MM.1S (cell line): ENCODE measurements at regions not wholly inside any gene's neighbourhood (a gene's known extent, or its start where the extent isn't known, plus 50 kb on each side); places are given as distances from the start of the nearest gene placed in this dataset.
"Not testable (repeated sequence)": the region's sequence is repeated elsewhere in the genome, so short reads cannot be mapped to it uniquely, and the experiment has no call there.

Experiments
- DNase-seq: peaks from one replicate; pipeline ENCODE4 v3.0.0-alpha.2; 2015
- H2AFZ ChIP-seq: fragments of 300-600 bp; sonication (generic); 2 replicates; pipeline ENCODE4 v1.6.0; 2016; ENCODE audit warnings: antibody characterized with exemption, low read length
- H3F3A ChIP-seq: fragments of 300-600 bp; sonication (generic); 2 replicates; pipeline ENCODE4 v1.6.1; 2016; ENCODE audit warnings: mild to moderate bottlenecking, antibody characterized with exemption, low read length, moderate library complexity, mixed read lengths; ENCODE audit not compliant: insufficient read depth
- H3K27ac ChIP-seq: fragments of 300-600 bp; sonication (generic); 2 replicates; pipeline ENCODE4 v1.5.1; 2016; ENCODE audit warnings: mild to moderate bottlenecking, low read length
- H3K27me3 ChIP-seq: fragments of 300-600 bp; sonication (generic); replicated peaks from 2 replicates; pipeline ENCODE4 v1.6.0; 2016; ENCODE audit warnings: low read length; ENCODE audit not compliant: insufficient read depth
- H3K36me3 ChIP-seq: fragments of 300-600 bp; sonication (generic); replicated peaks from 2 replicates; pipeline ENCODE4 v1.6.1; 2016; ENCODE audit warnings: mild to moderate bottlenecking, low read length, mixed read lengths; ENCODE audit not compliant: insufficient read depth
- H3K4me1 ChIP-seq: fragments of 300-600 bp; sonication (generic); 2 replicates; pipeline ENCODE4 v1.6.1; 2016; ENCODE audit warnings: low read length, mixed read lengths
- H3K4me2 ChIP-seq: fragments of 300-600 bp; sonication (generic); 2 replicates; pipeline ENCODE4 v1.6.0; 2016; ENCODE audit warnings: low read depth, low read length
- H3K4me3 ChIP-seq: fragments of 300-600 bp; sonication (generic); 2 replicates; pipeline ENCODE4 v1.5.1; 2016; ENCODE audit warnings: low read length, mixed read lengths
- H3K79me2 ChIP-seq: fragments of 300-600 bp; sonication (generic); 2 replicates; pipeline ENCODE4 v1.6.1; 2016; ENCODE audit warnings: mixed run types, low read length, mixed read lengths
- H3K9ac ChIP-seq: fragments of 300-600 bp; sonication (generic); 2 replicates; pipeline ENCODE4 v1.6.1; 2016; ENCODE audit warnings: low read length, mixed read lengths
- H3K9me2 ChIP-seq: fragments of 300-600 bp; sonication (generic); replicated peaks from 2 replicates; pipeline ENCODE4 v1.6.1; 2016; ENCODE audit warnings: mild to moderate bottlenecking, low read length, mixed read lengths; ENCODE audit not compliant: insufficient read depth
- H3K9me3 ChIP-seq: fragments of 300-600 bp; sonication (generic); replicated peaks from 2 replicates; pipeline ENCODE4 v1.6.1; 2016; ENCODE audit warnings: mild to moderate bottlenecking, low read length, mixed read lengths; ENCODE audit not compliant: insufficient read depth
- H4K20me1 ChIP-seq: fragments of 300-600 bp; sonication (generic); 2 replicates; pipeline ENCODE4 v1.6.1; 2016; ENCODE audit warnings: mild to moderate bottlenecking, low read length, moderate library complexity, mixed read lengths; ENCODE audit not compliant: insufficient read depth
- EZH2 ChIP-seq: fragments of 300-600 bp; sonication (generic); optimal IDR thresholded peaks from 2 replicates; pipeline ENCODE3; 2017; ENCODE audit warnings: low read depth, mild to moderate bottlenecking, antibody characterized with exemption, low read length, mixed read lengths
- EZH2phosphoT487 ChIP-seq: fragments of 300-600 bp; sonication (generic); IDR thresholded peaks from 2 replicates; pipeline ENCODE4 v1.6.1; 2018; ENCODE audit warnings: antibody characterized with exemption, low read length
- TF ChIP-seq, protein P1 (sequence below): fragments of 300-600 bp; sonication (generic); IDR thresholded peaks from 2 replicates; pipeline ENCODE4 v1.5.1; 2016; ENCODE audit warnings: antibody characterized with exemption, low read length, mixed read lengths

DNA sequence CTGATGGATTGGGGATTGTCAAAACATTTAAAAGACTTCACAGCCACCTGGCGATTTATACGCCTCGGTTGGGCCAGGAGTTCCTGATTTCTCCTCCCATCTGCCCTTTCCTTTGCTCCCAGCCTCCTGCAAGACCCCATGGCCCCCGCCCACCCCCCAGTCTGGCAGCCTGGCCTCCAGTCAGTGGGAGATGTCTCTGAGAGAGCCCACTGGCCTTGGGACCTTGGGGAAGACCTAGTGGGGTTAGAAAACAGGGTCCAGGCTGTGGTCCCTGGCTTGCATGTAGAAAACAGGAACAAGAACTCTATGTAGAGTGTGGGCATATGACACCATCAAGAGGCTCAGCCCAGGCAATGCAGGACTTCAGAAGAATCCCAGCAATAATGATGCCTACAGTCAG is 209.4 kb upstream of the C16orf82 start:
- Histone ChIP-seq H3K27me3 (no peaks in the 10 kb centered on the region), H3K4me1 (no peaks in the 10 kb centered on the region), H3K27ac (no peak overlapping the region), H3K9me3 (no peaks in the 10 kb centered on the region), H3K79me2 (no peaks in the 10 kb centered on the region), H2AFZ (no peak overlapping the region), H3K9me2 (no peaks in the 10 kb centered on the region), H3K9ac (no peak overlapping the region), H3K36me3 (no peaks in the 10 kb centered on the region), H3K4me3 (no peak overlapping the region), H3F3A (no peaks in the 10 kb centered on the region), H3K4me2 (no peak overlapping the region), H4K20me1 (no peaks in the 10 kb centered on the region)
- no peak for DNase-seq
- TF ChIP-seq, protein P1, sequence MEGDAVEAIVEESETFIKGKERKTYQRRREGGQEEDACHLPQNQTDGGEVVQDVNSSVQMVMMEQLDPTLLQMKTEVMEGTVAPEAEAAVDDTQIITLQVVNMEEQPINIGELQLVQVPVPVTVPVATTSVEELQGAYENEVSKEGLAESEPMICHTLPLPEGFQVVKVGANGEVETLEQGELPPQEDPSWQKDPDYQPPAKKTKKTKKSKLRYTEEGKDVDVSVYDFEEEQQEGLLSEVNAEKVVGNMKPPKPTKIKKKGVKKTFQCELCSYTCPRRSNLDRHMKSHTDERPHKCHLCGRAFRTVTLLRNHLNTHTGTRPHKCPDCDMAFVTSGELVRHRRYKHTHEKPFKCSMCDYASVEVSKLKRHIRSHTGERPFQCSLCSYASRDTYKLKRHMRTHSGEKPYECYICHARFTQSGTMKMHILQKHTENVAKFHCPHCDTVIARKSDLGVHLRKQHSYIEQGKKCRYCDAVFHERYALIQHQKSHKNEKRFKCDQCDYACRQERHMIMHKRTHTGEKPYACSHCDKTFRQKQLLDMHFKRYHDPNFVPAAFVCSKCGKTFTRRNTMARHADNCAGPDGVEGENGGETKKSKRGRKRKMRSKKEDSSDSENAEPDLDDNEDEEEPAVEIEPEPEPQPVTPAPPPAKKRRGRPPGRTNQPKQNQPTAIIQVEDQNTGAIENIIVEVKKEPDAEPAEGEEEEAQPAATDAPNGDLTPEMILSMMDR = no peak
- no peak for TF ChIP-seq EZH2phosphoT487
- no peak for TF ChIP-seq EZH2

GRCh38 chr16:26860506-26860905 is 206.2 kb upstream of the C16orf82 start:
- H2AFZ ChIP-seq = no peak overlapping the region
- H4K20me1 ChIP-seq = no peaks in the 10 kb centered on the region
- H3K27me3 ChIP-seq = no peaks in the 10 kb centered on the region
- no peaks in the 10 kb centered on the region for H3K9me2 ChIP-seq
- H3K9ac ChIP-seq = no peak overlapping the region
- no peak overlapping the region for H3K27ac ChIP-seq
- no peaks in the 10 kb centered on the region for H3K36me3 ChIP-seq
- H3K79me2 ChIP-seq = no peaks in the 10 kb centered on the region
- no peaks in the 10 kb centered on the region for H3K9me3 ChIP-seq
- H3K4me1 ChIP-seq = no peaks in the 10 kb centered on the region
- TF ChIP-seq EZH2 (no peak), EZH2phosphoT487 (no peak)
- TF ChIP-seq, protein P1 = no peak
- no peaks in the 10 kb centered on the region for H3F3A ChIP-seq
- no peak for DNase-seq
- H3K4me3 ChIP-seq = no peak overlapping the region
- H3K4me2 ChIP-seq = no peak overlapping the region

DNA sequence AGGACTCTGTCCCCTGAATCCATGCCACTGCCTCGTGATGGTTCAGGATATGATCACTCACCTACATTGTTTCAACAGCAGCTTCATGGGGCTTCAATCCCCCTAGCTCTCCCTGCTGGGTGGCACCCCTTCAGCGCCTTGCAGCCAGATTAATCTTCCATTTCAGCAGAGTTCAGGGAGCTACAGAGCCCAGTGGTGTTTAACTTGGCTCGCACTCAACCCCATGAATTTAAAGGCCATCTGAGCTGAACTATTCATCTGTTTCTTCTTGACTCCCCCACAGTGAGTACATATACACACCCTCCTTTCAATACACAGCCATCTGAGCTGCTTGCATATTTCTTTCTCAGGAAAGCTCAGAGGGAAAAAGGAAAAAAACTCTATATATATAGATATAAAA is 202.8 kb upstream of the C16orf82 start:
- no peak for DNase-seq
- no peaks in the 10 kb centered on the region for H3K9me2 ChIP-seq
- H3K9ac ChIP-seq = no peak overlapping the region
- no peaks in the 10 kb centered on the region for H4K20me1 ChIP-seq
- H3K9me3 ChIP-seq = no peaks in the 10 kb centered on the region
- H3K27me3 ChIP-seq = no peaks in the 10 kb centered on the region
- H3K79me2 ChIP-seq = no peaks in the 10 kb centered on the region
- no peak overlapping the region for H3K27ac ChIP-seq
- TF ChIP-seq, protein P1 = no peak
- TF ChIP-seq EZH2 = no peak
- no peak for TF ChIP-seq EZH2phosphoT487
- H2AFZ ChIP-seq = no peak overlapping the region
- no peaks in the 10 kb centered on the region for H3K4me1 ChIP-seq
- no peaks in the 10 kb centered on the region for H3K36me3 ChIP-seq
- no peak overlapping the region for H3K4me2 ChIP-seq
- no peak overlapping the region for H3K4me3 ChIP-seq
- H3F3A ChIP-seq = no peaks in the 10 kb centered on the region

DNA sequence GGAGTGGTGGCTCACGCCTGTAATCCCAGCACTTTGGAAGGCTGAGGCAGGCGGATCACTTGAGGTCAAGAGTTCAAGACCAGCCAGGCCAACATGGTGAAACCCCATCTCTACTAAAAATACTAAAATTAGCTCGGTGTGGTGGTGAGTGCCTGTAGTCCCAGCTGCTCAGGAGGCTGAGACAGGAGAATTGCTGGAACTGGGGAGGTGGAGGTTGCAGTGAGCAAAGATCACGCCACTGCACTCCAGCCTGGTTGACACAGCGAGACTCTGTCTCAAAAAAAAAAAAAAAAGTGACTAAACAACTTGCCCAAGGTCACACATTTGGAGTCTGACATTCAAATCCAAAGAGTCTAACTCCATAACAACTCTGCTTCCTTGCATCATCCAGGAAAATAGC is 192.4 kb upstream of the C16orf82 start:
- not testable (repeated sequence) for H3K4me2 ChIP-seq, H3K27me3 ChIP-seq, H3K4me3 ChIP-seq, H3F3A ChIP-seq, H3K27ac ChIP-seq, H3K4me1 ChIP-seq, H2AFZ ChIP-seq, H3K9ac ChIP-seq, H3K79me2 ChIP-seq, H3K9me2 ChIP-seq, H3K36me3 ChIP-seq, H4K20me1 ChIP-seq, DNase-seq, H3K9me3 ChIP-seq
